Endothelial cell of umbilical vein (primary cell): ENCODE measurements at regions not wholly inside any gene's neighbourhood (a gene's known extent, or its start where the extent isn't known, plus 50 kb on each side); places are given as distances from the start of the nearest gene placed in this dataset.

Source experiments
- BruUV-seq: library from RNA; stranded (reverse); fragments of 400-500 nt; replicated peaks from 2 replicates; lab custom pipeline; 2021; lab: Mats Ljungman, UMichigan
- CTCF ChIA-PET: fragments of 300-600, 350-600 bp; sonication (Branson Sonifier 250); formaldehyde crosslinking; loops from one replicate; lab custom pipeline; 2021; ENCODE audit warnings: antibody characterized with exemption, inconsistent platforms; lab: Charles Lee
- POLR2A ChIA-PET: fragments of 300-600, 350-600 bp; sonication (Branson Sonifier 250); formaldehyde crosslinking; loops from one replicate; lab custom pipeline; 2021; ENCODE audit warnings: antibody characterized with exemption, inconsistent platforms; lab: Charles Lee
- DNase-seq: peaks from one replicate; pipeline ENCODE4 v3.0.0-alpha.2; 2011; ENCODE audit warnings: low read depth, low spot score
- FAIRE-seq: peaks from 2 replicates; lab custom pipeline; 2011; peaks lifted over from hg19 to GRCh38; lab: Jason Lieb, UNC
- H2AFZ ChIP-seq: 2 replicates; pipeline ENCODE4 v1.6.0; 2012; ENCODE audit warnings: low read depth, low read length, control low read depth, inconsistent platforms
- H3K27ac ChIP-seq: 2 replicates; pipeline ENCODE4 v1.5.1; 2011; ENCODE audit warnings: low read depth, mild to moderate bottlenecking, control low read depth, low read length, moderate library complexity; ENCODE audit not compliant: insufficient read depth
- H3K27me3 ChIP-seq, 2 experiments: 2 replicates each; pipeline versions ENCODE4 v1.6.0 to v1.6.1; 2011; ENCODE audit warnings: low read length in 2 of 2, mixed read lengths in 1 of 2; ENCODE audit not compliant: control insufficient read depth in 2 of 2, insufficient read depth in 2 of 2
- H3K36me3 ChIP-seq, 2 experiments: 2 replicates in 1 of 2; 3 replicates in 1 of 2; pipeline ENCODE4 v1.5.1; 2011; ENCODE audit warnings: low read length in 2 of 2, mild to moderate bottlenecking in 1 of 2, moderate library complexity in 1 of 2; ENCODE audit not compliant: control insufficient read depth in 2 of 2, insufficient read depth in 2 of 2; ENCODE audit errors: extremely low read depth in 1 of 2
- H3K4me1 ChIP-seq: 3 replicates; pipeline ENCODE4 v1.5.1; 2011; ENCODE audit warnings: mild to moderate bottlenecking, low read length; ENCODE audit not compliant: control insufficient read depth, insufficient read depth; ENCODE audit errors: extremely low read depth
- H3K4me2 ChIP-seq: 2 replicates; pipeline ENCODE4 v1.6.1; 2011; ENCODE audit warnings: low read length, control low read depth, mixed read lengths; ENCODE audit not compliant: insufficient read depth
- H3K4me3 ChIP-seq, 3 experiments: fragments of 200-600 bp in 1 of 3; sonication (generic), shearing (Covaris generic) in 1 of 3; replicated peaks in 1 of 3; 2 replicates each; pipeline ENCODE4 v1.5.1; 2011 to 2016; ENCODE audit warnings: control low read depth in 3 of 3, low read length in 3 of 3, mild to moderate bottlenecking in 2 of 3, inconsistent platforms in 1 of 3, low read depth in 1 of 3, moderate library complexity in 1 of 3; ENCODE audit not compliant: insufficient read depth in 1 of 3
- H3K79me2 ChIP-seq: 2 replicates; pipeline ENCODE4 v1.6.0; 2012; ENCODE audit warnings: low read length, inconsistent platforms; ENCODE audit not compliant: control insufficient read depth, insufficient read depth
- H3K9ac ChIP-seq: replicated peaks from 2 replicates; pipeline ENCODE3; 2011; ENCODE audit warnings: low read length, control low read depth; ENCODE audit not compliant: insufficient read depth; ENCODE audit errors: extremely low read depth
- H3K9me1 ChIP-seq: replicated peaks from 3 replicates; pipeline ENCODE4 v1.6.0; 2011; ENCODE audit warnings: mild to moderate bottlenecking, low read length; ENCODE audit not compliant: control insufficient read depth, insufficient read depth; ENCODE audit errors: extremely low read depth
- H3K9me3 ChIP-seq: replicated peaks from 2 replicates; pipeline ENCODE4 v1.5.1; 2012; ENCODE audit warnings: low read length, inconsistent platforms; ENCODE audit not compliant: control insufficient read depth, insufficient read depth
- H4K20me1 ChIP-seq: replicated peaks from 2 replicates; pipeline ENCODE3; 2011; ENCODE audit warnings: mild to moderate bottlenecking, low read length; ENCODE audit not compliant: control insufficient read depth, insufficient read depth; ENCODE audit errors: extremely low read depth
- CTCF ChIP-seq, 2 donors: IDR thresholded peaks; 1 replicate in 1 of 2; 2 replicates in 1 of 2; pipeline ENCODE4 v1.5.1; 2011; ENCODE audit warnings: low read length in 2 of 2, mild to moderate bottlenecking in 2 of 2, moderate library complexity in 2 of 2, control low read depth in 1 of 2, inconsistent platforms in 1 of 2, low read depth in 1 of 2; ENCODE audit not compliant: insufficient read depth in 1 of 2; ENCODE audit errors: extremely low read depth in 1 of 2
- EZH2 ChIP-seq: IDR thresholded peaks from 2 replicates; pipeline ENCODE4 v1.6.1; 2012; ENCODE audit warnings: borderline replicate concordance, low read depth, mild to moderate bottlenecking, moderate library complexity, low read length, inconsistent platforms; ENCODE audit not compliant: severe bottlenecking
- FOS ChIP-seq: IDR thresholded peaks from 2 replicates; pipeline ENCODE4 v1.6.1; 2011; ENCODE audit warnings: mild to moderate bottlenecking, low read length, moderate library complexity, borderline replicate concordance; ENCODE audit not compliant: insufficient read depth
- GATA2 ChIP-seq: IDR thresholded peaks from 2 replicates; pipeline ENCODE4 v1.7.0; 2011; ENCODE audit warnings: low read depth, mild to moderate bottlenecking, moderate library complexity, mixed read lengths, low read length; ENCODE audit not compliant: insufficient read length, insufficient read depth
- JUN ChIP-seq: IDR thresholded peaks from 2 replicates; pipeline ENCODE4 v1.6.1; 2011; ENCODE audit warnings: borderline replicate concordance, low read depth; ENCODE audit not compliant: insufficient read length, insufficient read depth
- MAX ChIP-seq: IDR thresholded peaks from 2 replicates; pipeline ENCODE4 v1.6.1; 2011; ENCODE audit not compliant: insufficient read depth, insufficient read length
- MYC ChIP-seq: IDR thresholded peaks from one replicate; pipeline ENCODE4 v1.6.1; 2011; ENCODE audit warnings: mild to moderate bottlenecking, low read depth, low read length
- POLR2A ChIP-seq: IDR thresholded peaks from 2 replicates; pipeline ENCODE4 v1.6.1; 2012; ENCODE audit warnings: low read depth, mild to moderate bottlenecking, control low read depth, low read length
- POLR2AphosphoS5 ChIP-seq: IDR thresholded peaks from 2 replicates; pipeline ENCODE4 v1.6.1; 2012; ENCODE audit warnings: low read depth, mild to moderate bottlenecking, control low read depth, low read length, moderate library complexity; ENCODE audit not compliant: insufficient read depth
- dilution Hi-C: fragments of 300-500 bp; cut with MboI; formaldehyde crosslinking; loops from one replicate; pipeline ENCODE4 v1.15.0; 2019; ENCODE audit warnings: low sequenced_read_pairs; ENCODE audit not compliant: extremely low pct_ligation_motif_present
- intact Hi-C: fragments of 100-400 bp; cut with micrococcal nuclease; formaldehyde crosslinking; loops from one replicate; pipeline ENCODE4 v1.10.0; 2022

- no peaks in the 10 kb centered on the region for H3K9me3 ChIP-seq
- H4K20me1 ChIP-seq = no peaks in the 10 kb centered on the region
- TF ChIP-seq JUN = no peak
- dilution Hi-C loops (no loop called here), intact Hi-C loops (loop anchor here (10.0 kb wide), 1 partner anchor 1907 kb away; no protein-coding TSS in a partner anchor)
- H3K4me3 ChIP-seq = no peak overlapping the region
- no peaks in the 10 kb centered on the region for H3K9me1 ChIP-seq
- DNase-seq (no peak), FAIRE-seq (no peak)
- POLR2A ChIA-PET = no interaction called here
- no peaks in the 10 kb centered on the region for H3K27me3 ChIP-seq
- H3K9ac ChIP-seq = no peak overlapping the region
- H3K36me3 ChIP-seq = no peaks in the 10 kb centered on the region
- no peaks in the 10 kb centered on the region for H3K4me1 ChIP-seq
- no peak overlapping the region for H3K4me2 ChIP-seq
- H3K79me2 ChIP-seq = no peaks in the 10 kb centered on the region
- CTCF ChIA-PET = no interaction called here
- no peak overlapping the region for H3K27ac ChIP-seq
- no peak overlapping the region for H2AFZ ChIP-seq
- BruUV-seq = no TSS peak
Observed at GRCh38 chr16:74031551-74031950, 265.1 kb upstream of the PSMD7 start.

- Histone ChIP-seq H3K4me3 (no peak overlapping the region), H3K4me2 (no peak overlapping the region), H3K4me1 (no peaks in the 10 kb centered on the region), H2AFZ (no peak overlapping the region), H3K9me1 (no peaks in the 10 kb centered on the region), H3K27ac (no peak overlapping the region), H3K9me3 (no peaks in the 10 kb centered on the region), H3K36me3 (no peaks in the 10 kb centered on the region), H4K20me1 (no peaks in the 10 kb centered on the region), H3K27me3 (no peaks in the 10 kb centered on the region), H3K9ac (no peak overlapping the region), H3K79me2 (no peaks in the 10 kb centered on the region)
- intact Hi-C loops (loop anchor here (10.0 kb wide), 1 partner anchor 1905 kb away; no protein-coding TSS in a partner anchor), dilution Hi-C loops (no loop called here)
- POLR2A ChIA-PET = no interaction called here
- CTCF ChIA-PET = no interaction called here
- FAIRE-seq = no peak
- no TSS peak for BruUV-seq
- DNase-seq = no peak
- TF ChIP-seq POLR2AphosphoS5 (no peak), MAX (no peak), CTCF (IDR thresholded peaks at IDR 0.05; ENCODE audit: extremely low read depth in 1 of 2, insufficient read depth in 1 of 2, low read depth in 1 of 2, low read length in 2 of 2) (no peak), JUN (no peak), FOS (no peak), POLR2A (no peak), GATA2 (no peak), MYC (no peak), EZH2 (no peak)
Observed at GRCh38 chr16:74030000-74030706, 266.5 kb upstream of the PSMD7 start.
